ENCODE measurements at regions not wholly inside any gene's neighbourhood (a gene's known extent, or its start where the extent isn't known, plus 50 kb on each side); places are given as distances from the start of the nearest gene placed in this dataset.

- WGBS, 2 donors = 86 to 94% methylated on average over 6 of the region's 6 CpGs
- Histone ChIP-seq H3K4me1 (no peaks in the 10 kb centered on the region), H3K4me3 (no peak overlapping the region), H3K27ac (no peak overlapping the region), H3K27me3 (no peaks in the 10 kb centered on the region), H3K36me3 (ENCODE audit: low read depth, missing control alignments) (no peaks in the 10 kb centered on the region), H3K9me3 (no peaks in the 10 kb centered on the region)
- no peak for DNase-seq
- intact Hi-C loops (cut with DNase I; ENCODE audit: low total_unique reads) = no loop called here
- TF ChIP-seq CTCF (IDR thresholded peaks at IDR 0.05) (no peak), POLR2A (IDR thresholded peaks at IDR 0.05) (no peak)
These were observed 311.8 kb upstream of the TMTC1 start for GRCh38 chr12:30095511-30095910.

DNA sequence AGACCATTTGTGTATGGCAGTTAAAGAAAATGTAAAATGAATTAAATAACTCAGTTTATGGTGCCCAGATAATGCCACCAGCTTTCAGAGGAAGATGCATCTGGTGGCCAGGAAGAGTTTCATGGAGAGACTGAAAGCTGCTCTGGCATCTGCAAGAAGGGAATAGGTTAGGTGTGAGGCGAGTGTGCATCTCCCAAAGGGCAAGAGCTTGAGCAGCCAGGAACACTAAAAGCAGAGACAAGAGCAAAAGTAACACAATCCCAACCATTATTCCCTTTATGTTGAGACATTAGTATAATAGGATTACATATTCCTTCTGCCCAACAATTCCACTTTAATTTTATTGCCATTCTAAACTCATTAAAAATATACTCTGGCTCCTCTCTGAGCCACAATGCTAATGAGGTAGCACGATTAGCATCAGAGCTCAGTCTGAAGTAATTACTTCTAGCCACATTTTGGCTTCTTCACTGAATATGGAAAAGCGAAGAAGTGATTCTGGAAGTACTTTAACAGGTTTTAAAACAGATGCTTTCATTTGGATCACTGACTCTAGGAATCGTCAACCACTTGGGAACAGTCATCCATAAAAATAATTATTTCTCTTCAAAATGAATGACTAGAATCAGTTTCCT is 309.4 kb upstream of the TMTC1 start:
- TF ChIP-seq POLR2A (IDR thresholded peaks at IDR 0.05) (no peak), CTCF (IDR thresholded peaks at IDR 0.05) (no peak)
- Histone ChIP-seq H3K36me3 (ENCODE audit: low read depth, missing control alignments) (no peaks in the 10 kb centered on the region), H3K27me3 (no peaks in the 10 kb centered on the region), H3K9me3 (no peaks in the 10 kb centered on the region), H3K4me3 (no peak overlapping the region), H3K4me1 (no peaks in the 10 kb centered on the region), H3K27ac (no peak overlapping the region)
- no peak for DNase-seq
- intact Hi-C loops (cut with DNase I; ENCODE audit: low total_unique reads) = no loop called here
- WGBS, 2 donors = 77 to 80% methylated on average over 4 of the region's 4 CpGs

DNA sequence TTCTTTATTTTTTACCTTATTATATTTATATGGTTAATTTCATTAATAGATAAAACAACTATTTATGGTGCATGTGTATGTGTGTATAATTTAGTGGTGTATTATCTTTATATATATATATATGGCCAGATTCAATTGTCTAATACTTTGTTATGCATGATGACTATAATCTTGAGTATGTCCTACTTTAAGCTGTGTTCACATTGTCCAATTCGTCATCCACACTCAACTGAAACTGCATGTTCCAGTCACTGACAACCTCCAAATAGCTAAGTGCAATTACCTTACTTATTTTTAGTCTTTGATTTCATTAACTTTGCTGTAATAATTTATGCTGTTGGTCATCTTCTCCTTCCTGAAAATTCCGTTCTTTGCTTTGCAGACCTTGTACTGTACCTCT is 306.5 kb upstream of the TMTC1 start:
- Histone ChIP-seq H3K4me1 (no peaks in the 10 kb centered on the region), H3K36me3 (ENCODE audit: low read depth, missing control alignments) (no peaks in the 10 kb centered on the region), H3K27ac (no peak overlapping the region), H3K27me3 (no peaks in the 10 kb centered on the region), H3K9me3 (no peaks in the 10 kb centered on the region), H3K4me3 (no peak overlapping the region)
- no peak for TF ChIP-seq POLR2A (IDR thresholded peaks at IDR 0.05)
- TF ChIP-seq CTCF (IDR thresholded peaks at IDR 0.05) = no peak
- 85 to 91% methylated on average over 2 of the region's 2 CpGs for WGBS, 2 donors
- intact Hi-C loops (cut with DNase I; ENCODE audit: low total_unique reads) = no loop called here
- no peak for DNase-seq

- Histone ChIP-seq H3K27ac (no peak overlapping the region), H3K4me3 (no peak overlapping the region), H3K4me1 (no peaks in the 10 kb centered on the region), H3K27me3 (no peaks in the 10 kb centered on the region), H3K36me3 (ENCODE audit: low read depth, missing control alignments) (no peaks in the 10 kb centered on the region), H3K9me3 (no peaks in the 10 kb centered on the region)
- WGBS, 2 donors = 62 to 71% methylated on average over 3 of the region's 3 CpGs
- DNase-seq = no peak
- TF ChIP-seq POLR2A (IDR thresholded peaks at IDR 0.05) (no peak), CTCF (IDR thresholded peaks at IDR 0.05) (no peak)
- intact Hi-C loops (cut with DNase I; ENCODE audit: low total_unique reads) = no loop called here
These were observed 304.7 kb upstream of the TMTC1 start for GRCh38 chr12:30088259-30088995.

GRCh38 chr12:30082381-30082780 is 298.6 kb upstream of the TMTC1 start:
- no peaks in the 10 kb centered on the region for H3K9me3 ChIP-seq
- intact Hi-C loops (cut with DNase I; ENCODE audit: low total_unique reads) = no loop called here
- no peaks in the 10 kb centered on the region for H3K27me3 ChIP-seq
- DNase-seq = no peak
- H3K27ac ChIP-seq = no peak overlapping the region
- H3K4me3 ChIP-seq = no peak overlapping the region
- H3K4me1 ChIP-seq = no peaks in the 10 kb centered on the region
- 63 to 64% methylated on average over 3 of the region's 3 CpGs for WGBS, 2 donors
- TF ChIP-seq CTCF (IDR thresholded peaks at IDR 0.05) (no peak), POLR2A (IDR thresholded peaks at IDR 0.05) (no peak)
- no peaks in the 10 kb centered on the region for H3K36me3 ChIP-seq (ENCODE audit: low read depth, missing control alignments)

Data from testis (tissue), 2 donors.